NOMO-1 treated with dmso at 0.1 percent for 144 hours (cell line): ENCODE measurements at regions not wholly inside any gene's neighbourhood (a gene's known extent, or its start where the extent isn't known, plus 50 kb on each side); places are given as distances from the start of the nearest gene placed in this dataset.
A peak's percentile ranks its signal among the peaks of the same experiment; 100 is the strongest.

Experiments used
- DNase-seq: peaks from one replicate; lab custom pipeline; 2025; ENCODE audit not compliant: unreplicated experiment; lab: John Stamatoyannopoulos, UW

- no peak for DNase-seq
Measured at GRCh38 chr5:61650661-61651060, 318.6 kb downstream of the ZSWIM6 start.

- DNase-seq, result no peak
Measured at GRCh38 chr5:61651195-61651594, 319.1 kb downstream of the ZSWIM6 start.

- DNase-seq, result no peak
Measured at GRCh38 chr5:61652916-61653315, 320.9 kb downstream of the ZSWIM6 start.

- DNase-seq, result no peak
Measured at GRCh38 chr5:61653807-61654580, 321.9 kb downstream of the ZSWIM6 start.

GRCh38 chr5:61654876-61655275 is 322.8 kb downstream of the ZSWIM6 start:
- DNase-seq, result no peak

- DNase-seq, result no peak
Measured at GRCh38 chr5:61657010-61657409, 325.0 kb downstream of the ZSWIM6 start.

GRCh38 chr5:61657686-61658085 is 325.6 kb downstream of the ZSWIM6 start:
- no peak for DNase-seq

- peak; percentile 26 for DNase-seq
Measured at GRCh38 chr5:61658592-61659008, 326.5 kb downstream of the ZSWIM6 start.

GRCh38 chr5:61659221-61659696 is 327.2 kb downstream of the ZSWIM6 start:
- DNase-seq, result no peak

- no peak for DNase-seq
Measured at GRCh38 chr5:61662670-61663069, 330.6 kb downstream of the ZSWIM6 start.

- no peak for DNase-seq
Measured at GRCh38 chr5:61666064-61666621, 334.1 kb downstream of the ZSWIM6 start.

GRCh38 chr5:61667525-61668218 is 335.6 kb downstream of the ZSWIM6 start:
- no peak for DNase-seq

GRCh38 chr5:61669531-61669930 is 337.5 kb downstream of the ZSWIM6 start:
- DNase-seq, result no peak

- no peak for DNase-seq
Measured at GRCh38 chr5:61670941-61671340, 338.9 kb downstream of the ZSWIM6 start.

GRCh38 chr5:61673007-61673735 is 341.1 kb downstream of the ZSWIM6 start:
- DNase-seq, result no peak

GRCh38 chr5:61674378-61674777 is 342.3 kb downstream of the ZSWIM6 start:
- no peak for DNase-seq

GRCh38 chr5:61675015-61675692 is 343.1 kb downstream of the ZSWIM6 start:
- DNase-seq, result no peak

GRCh38 chr5:61677220-61677619 is 345.2 kb downstream of the ZSWIM6 start:
- no peak for DNase-seq

- no peak for DNase-seq
Measured at GRCh38 chr5:61678966-61679365, 346.9 kb downstream of the ZSWIM6 start.

GRCh38 chr5:61679562-61679961 is 347.5 kb downstream of the ZSWIM6 start:
- DNase-seq, result no peak

- no peak for DNase-seq
Measured at GRCh38 chr5:61680247-61680646, 348.2 kb downstream of the ZSWIM6 start.
